ENCODE measurements at regions not wholly inside any gene's neighbourhood (a gene's known extent, or its start where the extent isn't known, plus 50 kb on each side); places are given as distances from the start of the nearest gene placed in this dataset.

- peak; percentile 84 for DNase-seq
Measured at GRCh38 chr1:58862728-58863385, 79.0 kb upstream of the JUN start.

GRCh38 chr1:58864654-58865053, 80.8 kb upstream of the JUN start:
- DNase-seq = no peak

GRCh38 chr1:58866578-58866977, 82.7 kb upstream of the JUN start:
- DNase-seq = no peak

GRCh38 chr1:58869638-58870297, 85.9 kb upstream of the JUN start:
- DNase-seq = no peak

- peak; percentile 95 for DNase-seq
Measured at GRCh38 chr1:58870298-58870676, 86.4 kb upstream of the JUN start.

- DNase-seq = peak; percentile 40
Measured at GRCh38 chr1:58874342-58874741, 90.5 kb upstream of the JUN start.

GRCh38 chr1:58874757-58875755, 91.2 kb upstream of the JUN start:
- DNase-seq = peak; percentile 64

GRCh38 chr1:58879464-58879863, 95.6 kb upstream of the JUN start:
- DNase-seq = no peak

- no peak for DNase-seq
Measured at GRCh38 chr1:58880592-58880991, 96.7 kb upstream of the JUN start.

GRCh38 chr1:58881471-58881994, 97.7 kb upstream of the JUN start:
- DNase-seq = no peak

GRCh38 chr1:58882322-58882948, 98.6 kb upstream of the JUN start:
- DNase-seq = peak; percentile 8

GRCh38 chr1:58883037-58883887, 99.4 kb upstream of the JUN start:
- DNase-seq = peak; percentile 64

GRCh38 chr1:58883888-58884482, 100.1 kb upstream of the JUN start:
- no peak for DNase-seq

- DNase-seq = peak; percentile 56
Measured at GRCh38 chr1:58884706-58885661, 101.1 kb upstream of the JUN start.

- DNase-seq = no peak
Measured at GRCh38 chr1:58885998-58886397, 102.2 kb upstream of the JUN start.

GRCh38 chr1:58886611-58887010, 102.8 kb upstream of the JUN start:
- no peak for DNase-seq

GRCh38 chr1:58887059-58887458, 103.2 kb upstream of the JUN start:
- DNase-seq = no peak

- no peak for DNase-seq
Measured at GRCh38 chr1:58888833-58889232, 105.0 kb upstream of the JUN start.

- no peak for DNase-seq
Measured at GRCh38 chr1:58890113-58890512, 106.3 kb upstream of the JUN start.

- no peak for DNase-seq
Measured at GRCh38 chr1:58890609-58891008, 106.8 kb upstream of the JUN start.

All from NCI-H69 (cell line).